ENCODE measurements at regions not wholly inside any gene's neighbourhood (a gene's known extent, or its start where the extent isn't known, plus 50 kb on each side); places are given as distances from the start of the nearest gene placed in this dataset.

DNA sequence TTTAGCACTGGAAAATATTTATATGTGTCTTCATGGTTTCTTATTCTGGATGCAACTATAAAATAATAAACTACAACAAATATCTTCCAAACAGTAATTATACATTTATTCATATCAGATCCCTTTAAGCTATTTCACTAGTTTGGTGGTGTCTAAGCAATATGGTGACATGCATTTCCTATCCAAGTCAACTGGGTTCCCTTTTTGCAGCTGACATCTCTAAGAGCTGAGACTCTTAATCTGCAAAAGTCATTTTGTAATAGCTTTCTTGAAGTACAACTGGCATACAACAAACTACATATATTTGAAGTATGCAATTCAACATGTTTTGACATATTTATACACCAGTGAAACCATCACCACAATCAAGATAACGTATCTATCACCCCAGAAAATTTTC is 59.9 kb upstream of the SLC1A4 start:
- TF ChIP-seq, protein P1, sequence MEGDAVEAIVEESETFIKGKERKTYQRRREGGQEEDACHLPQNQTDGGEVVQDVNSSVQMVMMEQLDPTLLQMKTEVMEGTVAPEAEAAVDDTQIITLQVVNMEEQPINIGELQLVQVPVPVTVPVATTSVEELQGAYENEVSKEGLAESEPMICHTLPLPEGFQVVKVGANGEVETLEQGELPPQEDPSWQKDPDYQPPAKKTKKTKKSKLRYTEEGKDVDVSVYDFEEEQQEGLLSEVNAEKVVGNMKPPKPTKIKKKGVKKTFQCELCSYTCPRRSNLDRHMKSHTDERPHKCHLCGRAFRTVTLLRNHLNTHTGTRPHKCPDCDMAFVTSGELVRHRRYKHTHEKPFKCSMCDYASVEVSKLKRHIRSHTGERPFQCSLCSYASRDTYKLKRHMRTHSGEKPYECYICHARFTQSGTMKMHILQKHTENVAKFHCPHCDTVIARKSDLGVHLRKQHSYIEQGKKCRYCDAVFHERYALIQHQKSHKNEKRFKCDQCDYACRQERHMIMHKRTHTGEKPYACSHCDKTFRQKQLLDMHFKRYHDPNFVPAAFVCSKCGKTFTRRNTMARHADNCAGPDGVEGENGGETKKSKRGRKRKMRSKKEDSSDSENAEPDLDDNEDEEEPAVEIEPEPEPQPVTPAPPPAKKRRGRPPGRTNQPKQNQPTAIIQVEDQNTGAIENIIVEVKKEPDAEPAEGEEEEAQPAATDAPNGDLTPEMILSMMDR (IDR thresholded peaks at IDR 0.05) = no peak

GRCh38 chr2:64930258-64930671 is 58.9 kb upstream of the SLC1A4 start:
- TF ChIP-seq, protein P1 (IDR thresholded peaks at IDR 0.05) = no peak

- TF ChIP-seq, protein P1 (IDR thresholded peaks at IDR 0.05) = no peak
Measured at GRCh38 chr2:64931246-64932115, 57.7 kb upstream of the SLC1A4 start.

DNA sequence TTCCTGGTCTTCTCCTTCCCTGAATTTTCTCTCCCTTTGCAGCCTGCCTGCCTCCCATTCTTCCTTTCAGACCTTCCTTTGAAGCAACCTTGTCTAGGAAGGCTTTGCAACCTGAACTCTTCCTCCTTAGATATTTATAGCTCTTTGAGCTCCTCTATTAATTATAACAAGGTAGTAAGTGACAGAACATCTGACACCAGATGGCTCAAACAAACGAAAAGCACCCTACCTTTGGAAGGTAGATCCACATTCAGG is 57.2 kb upstream of the SLC1A4 start:
- TF ChIP-seq, protein P1 (IDR thresholded peaks at IDR 0.05) = no peak

GRCh38 chr2:64932371-64933216 is 56.6 kb upstream of the SLC1A4 start:
- TF ChIP-seq, protein P1 (IDR thresholded peaks at IDR 0.05) = no peak

- TF ChIP-seq, protein P1 (IDR thresholded peaks at IDR 0.05) = no peak
Measured at GRCh38 chr2:64934530-64934929, 54.7 kb upstream of the SLC1A4 start.

GRCh38 chr2:64936809-64937208 is 52.4 kb upstream of the SLC1A4 start:
- TF ChIP-seq, protein P1 (IDR thresholded peaks at IDR 0.05) = no peak
